CD4-positive, alpha-beta T cell treated with Interleukin-12 subunit alpha and Interleukin-12 subunit beta, for 1 hour (primary cell): ENCODE measurements at regions not wholly inside any gene's neighbourhood (a gene's known extent, or its start where the extent isn't known, plus 50 kb on each side); places are given as distances from the start of the nearest gene placed in this dataset.
"Not testable (repeated sequence)": the region's sequence is repeated elsewhere in the genome, so short reads cannot be mapped to it uniquely, and the experiment has no call there.

Source experiments
- DNase-seq: peaks from one replicate; pipeline ENCODE4 v3.0.0-alpha.2; 2020

GRCh38 chr13:103516015-103516795 is 450.0 kb upstream of the SLC10A2 start:
- DNase-seq: no peak

- no peak for DNase-seq
These were observed 449.2 kb upstream of the SLC10A2 start for GRCh38 chr13:103515410-103515809.

GRCh38 chr13:103514619-103515018 is 448.4 kb upstream of the SLC10A2 start:
- DNase-seq: no peak

DNA sequence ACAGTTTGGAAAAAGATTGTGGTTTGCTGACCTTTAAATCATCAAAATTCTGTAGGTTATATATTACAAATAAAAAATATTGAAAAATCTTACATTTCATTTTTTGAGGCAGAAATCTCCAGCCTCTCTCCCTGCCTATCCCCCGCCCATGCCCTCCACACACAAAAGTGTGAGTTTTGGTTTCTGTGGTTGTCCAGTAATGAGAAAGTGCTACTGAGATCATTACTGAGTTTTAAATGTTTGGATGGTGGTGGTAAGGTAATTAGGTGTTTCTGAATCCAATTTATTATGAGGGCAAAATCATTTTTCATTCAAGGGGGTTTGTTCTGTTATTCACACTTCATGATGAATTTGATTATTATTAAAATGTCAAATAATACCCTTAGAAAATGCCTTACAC is 448.0 kb upstream of the SLC10A2 start:
- no peak for DNase-seq

DNA sequence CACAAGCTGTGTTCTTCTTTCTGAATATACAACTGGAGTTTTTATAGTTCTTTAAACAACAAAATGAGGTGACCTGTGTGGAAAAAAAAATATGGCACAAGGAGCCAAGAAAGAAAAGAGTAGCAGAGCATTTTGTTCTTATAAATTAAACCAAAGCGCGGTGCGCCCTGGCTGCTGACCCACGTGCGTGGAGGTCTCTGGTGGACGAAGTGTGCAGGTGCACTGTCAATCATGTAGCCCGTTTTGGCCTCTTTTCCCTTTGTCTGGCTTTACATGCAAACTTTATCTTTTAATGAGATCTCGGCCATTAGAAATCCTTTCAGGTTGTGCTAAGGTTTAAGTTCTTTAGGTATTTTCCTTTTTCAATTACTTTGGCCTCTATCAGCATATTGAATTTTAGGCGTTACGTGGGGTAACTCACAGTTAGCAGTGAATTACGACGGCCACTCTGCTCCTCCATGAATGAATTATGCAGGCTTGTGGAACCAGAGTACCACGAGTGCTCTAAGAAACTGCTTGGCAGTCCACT is 443.9 kb upstream of the SLC10A2 start:
- no peak for DNase-seq

DNA sequence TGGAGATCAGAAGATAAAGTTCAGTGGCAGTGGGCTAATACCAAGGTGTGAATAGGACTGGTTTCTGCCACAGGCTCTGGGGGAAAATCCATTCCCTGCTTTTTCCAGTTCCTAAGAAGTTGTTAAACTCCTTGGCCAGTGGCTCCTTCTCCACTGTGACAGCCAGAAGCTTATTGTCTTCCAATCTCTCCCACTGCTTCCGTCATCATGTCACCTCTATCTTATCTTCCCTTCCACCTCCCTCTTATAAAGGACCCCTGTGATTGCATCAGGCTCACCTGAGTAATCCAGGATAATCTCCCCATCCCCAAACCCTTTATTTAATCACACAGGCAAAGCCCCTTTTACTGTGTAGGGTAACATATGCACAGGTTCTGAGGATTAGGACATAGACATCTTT is 431.2 kb upstream of the SLC10A2 start:
- DNase-seq: no peak

DNA sequence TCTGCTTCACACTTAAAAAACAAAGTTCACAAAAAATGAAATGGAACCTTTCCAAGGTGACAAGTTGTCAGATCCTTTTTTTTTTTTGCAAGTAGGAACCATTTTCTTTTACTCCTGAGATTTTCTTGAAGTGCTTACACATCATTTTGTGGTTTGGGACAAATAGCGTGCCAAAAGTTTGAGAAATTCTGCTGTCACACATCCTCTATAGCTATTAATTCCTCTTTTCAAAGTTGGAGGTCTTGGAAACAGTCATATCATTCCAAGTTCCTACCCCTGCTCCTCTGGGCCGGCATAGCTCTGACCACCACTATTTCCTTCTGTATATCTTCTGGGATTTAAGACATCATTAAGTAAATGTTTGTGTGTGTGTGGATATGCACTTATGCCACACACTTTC is 421.6 kb upstream of the SLC10A2 start:
- DNase-seq: no peak

DNA sequence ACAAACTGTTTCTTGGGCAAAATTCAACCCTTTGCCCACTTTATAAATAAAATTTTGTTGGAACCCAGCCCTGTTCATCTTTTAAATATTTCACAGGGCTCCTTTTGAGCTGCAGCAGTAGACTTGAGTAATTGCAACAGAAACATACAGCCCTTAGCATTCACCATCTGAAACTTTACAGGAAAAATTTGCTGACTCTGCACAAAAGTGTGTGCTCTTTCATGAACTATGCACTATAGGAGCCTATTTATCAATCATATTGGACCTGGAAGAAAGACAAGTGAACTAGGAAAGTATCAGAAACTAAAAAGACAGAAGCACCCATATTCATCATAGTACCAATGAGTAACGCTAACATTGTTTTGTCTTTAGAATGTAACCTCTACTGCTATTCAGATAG is 406.9 kb upstream of the SLC10A2 start:
- no peak for DNase-seq

- DNase-seq: no peak
These were observed 405.7 kb upstream of the SLC10A2 start for GRCh38 chr13:103471896-103472295.

DNA sequence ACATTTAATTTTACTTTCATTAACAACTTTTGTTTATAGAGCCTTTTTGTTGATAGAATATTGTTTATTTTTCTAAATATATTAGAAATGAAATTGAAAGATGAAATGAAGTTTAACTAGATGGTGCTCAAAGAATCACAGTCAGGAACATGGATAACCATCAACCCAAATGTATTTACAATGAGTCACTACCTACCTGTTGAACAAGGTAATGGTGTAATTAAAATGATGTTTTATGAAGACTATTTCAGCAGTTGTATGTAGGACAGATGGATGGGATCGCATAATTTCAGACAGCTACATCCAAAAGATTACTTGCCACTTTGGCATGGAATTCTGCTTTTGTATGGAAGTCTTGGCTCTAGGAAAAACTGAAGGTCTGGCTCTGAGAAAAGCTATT is 403.6 kb upstream of the SLC10A2 start:
- DNase-seq: no peak

DNA sequence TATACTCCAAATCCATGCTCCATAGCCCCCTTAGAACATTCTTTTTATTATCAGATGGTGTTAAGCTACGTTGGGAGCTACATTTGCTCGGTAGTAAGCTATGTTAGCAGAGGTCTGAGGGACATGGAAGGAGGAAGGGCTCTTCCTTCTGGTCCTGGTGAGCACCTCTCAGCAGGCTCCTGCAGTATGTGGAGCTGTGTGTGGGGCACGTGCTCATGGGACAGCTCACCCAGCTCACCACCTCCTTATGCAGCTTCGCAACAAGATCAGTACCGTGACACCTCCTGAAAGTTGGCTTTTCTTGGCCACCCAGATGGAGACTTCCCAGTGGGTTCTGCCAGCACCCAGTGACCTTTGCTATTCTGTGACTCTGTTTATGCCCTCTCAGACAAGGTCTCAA is 400.5 kb upstream of the SLC10A2 start:
- no peak for DNase-seq

DNA sequence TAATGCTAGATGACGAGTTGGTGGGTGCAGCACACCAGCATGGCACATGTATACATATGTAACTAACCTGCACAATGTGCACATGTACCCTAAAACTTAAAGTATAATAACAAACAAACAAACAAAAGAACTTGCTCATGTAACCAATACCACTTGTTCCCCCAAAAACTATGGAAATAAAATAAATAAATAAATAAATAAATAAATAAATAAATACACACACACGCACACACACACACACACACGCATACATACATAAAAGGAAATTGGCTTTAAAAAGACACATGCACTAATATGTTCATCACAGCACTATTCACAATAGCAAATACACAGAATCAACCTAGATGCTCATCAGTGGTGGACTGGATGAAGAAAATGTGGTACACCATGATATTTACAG is 394.0 kb upstream of the SLC10A2 start:
- not testable (repeated sequence) for DNase-seq

DNA sequence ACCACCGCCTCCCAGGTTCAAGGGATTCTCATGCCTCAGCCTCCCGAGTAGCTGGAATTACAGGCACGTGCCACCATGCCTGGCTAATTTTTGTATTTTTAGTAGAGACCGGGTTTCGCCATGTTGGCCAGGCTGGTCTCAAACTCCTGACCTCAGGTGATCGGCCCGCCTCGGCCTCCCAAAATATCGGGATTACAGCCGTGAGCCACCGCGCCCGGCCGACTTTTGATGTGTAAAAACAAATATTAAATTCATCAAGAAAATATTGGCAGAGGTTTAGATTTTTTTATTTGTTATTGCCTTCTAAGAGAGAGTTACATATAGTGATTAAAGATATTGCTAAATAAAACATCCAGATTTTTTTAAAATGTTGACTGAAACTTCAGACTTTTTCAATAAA is 390.8 kb upstream of the SLC10A2 start:
- DNase-seq: not testable (repeated sequence)

DNA sequence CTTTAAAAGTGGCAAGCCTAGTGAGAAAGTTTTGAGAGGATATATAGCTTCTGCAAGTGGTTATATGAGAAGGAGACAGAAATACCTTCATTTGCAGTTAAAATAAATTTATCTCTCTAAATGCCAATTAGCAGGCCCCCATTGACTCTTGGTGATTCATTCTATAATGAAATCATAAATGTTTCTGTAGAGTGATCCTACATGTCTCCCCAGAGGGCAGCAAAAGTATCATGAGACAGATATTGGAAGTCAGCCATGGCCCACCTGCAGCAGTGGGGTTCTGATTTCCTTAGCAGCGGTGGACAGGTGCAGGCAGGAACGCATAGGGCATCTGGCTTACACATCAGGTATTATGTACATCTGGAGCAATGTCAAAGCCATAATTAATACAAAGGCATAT is 385.4 kb upstream of the SLC10A2 start:
- no peak for DNase-seq

DNA sequence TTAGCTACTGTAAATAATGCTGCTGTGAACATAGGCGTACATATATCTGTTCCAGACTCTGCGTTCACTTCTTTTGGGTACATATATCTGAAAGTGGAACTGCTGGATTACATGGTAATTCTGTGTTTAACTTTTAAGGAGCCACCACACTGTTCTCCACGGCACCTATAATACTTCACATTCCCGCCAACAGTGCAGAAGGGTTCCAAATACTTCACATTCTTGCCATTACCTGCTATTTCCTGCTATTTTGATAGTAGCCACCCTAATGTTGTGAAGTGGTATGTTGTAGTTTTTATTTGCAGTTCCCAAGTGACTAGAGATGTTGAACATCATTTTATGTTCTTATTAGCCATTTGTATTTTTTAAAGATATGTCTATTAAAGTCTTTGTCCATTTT is 377.4 kb upstream of the SLC10A2 start:
- no peak for DNase-seq

DNA sequence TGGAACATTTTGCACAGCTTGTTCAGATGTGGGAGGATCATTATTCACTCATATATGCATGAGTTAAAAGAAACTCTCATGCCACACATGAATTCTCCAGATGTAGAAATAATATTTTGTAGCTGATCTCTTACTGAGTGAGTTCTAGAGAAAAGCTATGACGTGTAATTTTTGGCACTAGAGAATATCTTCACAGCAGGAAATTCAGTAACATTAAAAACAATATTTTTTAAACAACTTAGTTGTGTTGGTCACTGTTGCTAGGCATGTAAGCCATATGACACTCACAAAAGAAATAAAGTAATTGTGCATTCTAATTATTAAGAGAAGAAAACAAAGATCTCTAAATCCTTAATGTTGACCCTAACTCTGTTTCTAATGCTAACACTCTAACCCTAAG is 371.4 kb upstream of the SLC10A2 start:
- no peak for DNase-seq

- DNase-seq: no peak
These were observed 369.9 kb upstream of the SLC10A2 start for GRCh38 chr13:103436057-103436654.

- no peak for DNase-seq
These were observed 365.6 kb upstream of the SLC10A2 start for GRCh38 chr13:103431856-103432255.

DNA sequence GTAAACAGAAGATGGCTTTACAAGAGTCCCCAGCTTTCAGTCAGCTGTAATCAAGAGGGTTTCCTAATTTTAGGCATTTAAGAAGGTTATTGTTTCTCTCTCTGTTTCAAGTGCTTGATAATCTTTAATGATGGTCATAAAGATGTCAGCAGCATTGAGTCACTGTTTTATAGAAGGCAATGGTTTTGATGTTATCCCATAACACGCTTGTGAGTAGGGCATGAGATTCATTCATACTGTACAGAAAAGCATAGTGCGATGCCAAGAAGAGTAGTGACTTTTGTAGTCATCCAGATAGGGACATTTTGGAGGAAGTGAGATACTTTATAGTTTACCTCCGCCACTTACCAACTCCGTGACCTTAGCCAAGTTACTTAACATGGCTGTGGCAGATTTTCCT is 364.2 kb upstream of the SLC10A2 start:
- no peak for DNase-seq

DNA sequence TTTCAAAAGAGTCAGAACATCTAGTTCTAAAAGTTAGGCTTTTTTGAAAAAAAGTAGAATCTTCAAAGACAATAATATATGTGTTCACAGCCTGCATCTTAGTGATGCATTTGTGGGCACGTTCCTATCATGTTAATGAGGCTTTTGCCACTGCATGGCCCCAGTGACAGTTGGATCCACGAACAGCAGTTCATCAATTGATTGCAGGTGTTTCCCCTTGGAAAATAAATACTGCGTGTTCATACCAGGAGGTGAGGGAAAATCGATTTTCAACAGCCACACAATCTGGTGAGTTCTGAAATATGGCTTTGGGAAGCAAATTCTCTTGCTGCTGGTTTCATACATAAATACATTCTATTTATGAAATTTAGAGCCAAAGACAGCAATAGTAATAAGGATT is 343.8 kb upstream of the SLC10A2 start:
- DNase-seq: no peak

- DNase-seq: no peak
These were observed 340.8 kb upstream of the SLC10A2 start for GRCh38 chr13:103406967-103407366.

DNA sequence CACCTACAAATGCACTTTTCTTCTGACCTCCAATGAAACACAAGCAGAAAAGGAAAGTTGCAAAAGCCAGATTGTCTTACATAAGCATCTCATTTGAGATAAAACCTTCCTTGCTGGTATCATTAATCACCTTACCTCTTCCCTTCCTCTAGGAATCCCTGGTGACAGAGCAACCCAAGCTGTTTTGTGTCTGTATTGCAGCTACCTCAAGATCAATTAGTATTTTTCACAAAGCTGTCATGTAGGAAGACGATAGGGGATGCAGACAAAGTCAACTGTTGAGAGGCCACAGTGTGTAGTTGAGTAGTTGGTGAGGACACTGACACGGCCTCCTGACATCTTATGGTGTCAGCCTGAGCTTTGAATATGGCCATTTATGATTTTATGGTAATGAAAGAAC is 339.1 kb upstream of the SLC10A2 start:
- DNase-seq: no peak

- no peak for DNase-seq
These were observed 337.6 kb upstream of the SLC10A2 start for GRCh38 chr13:103403814-103404213.

DNA sequence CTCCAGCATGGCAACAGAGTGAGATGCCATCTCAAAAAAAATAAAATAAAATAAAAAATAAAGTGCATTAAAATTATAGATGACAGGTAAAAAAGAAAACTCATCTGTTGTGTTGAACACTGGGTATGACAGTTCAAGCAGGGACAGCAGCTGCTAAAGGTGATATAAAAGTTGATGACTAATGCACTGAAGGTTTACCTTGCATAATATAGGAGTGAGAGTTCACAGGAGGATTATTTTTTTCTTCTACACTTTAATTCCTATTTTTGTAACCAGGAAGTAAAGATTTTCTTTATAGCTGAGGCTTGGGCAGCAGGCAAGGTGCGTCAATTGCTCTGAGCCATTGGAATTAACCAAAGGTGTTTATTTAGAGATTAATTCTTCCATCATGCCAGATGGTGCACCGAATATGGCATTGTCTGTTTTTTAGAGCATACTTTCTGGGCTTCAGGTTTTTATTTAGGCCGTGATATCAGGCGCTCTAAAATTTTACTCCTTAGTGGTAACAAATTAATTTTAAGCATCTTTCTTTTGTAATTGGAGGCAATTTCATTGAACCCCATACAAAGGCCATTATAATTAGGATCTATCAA is 337.0 kb upstream of the SLC10A2 start:
- no peak for DNase-seq
